Ectodermal cell (in vitro differentiated cells): ENCODE measurements at regions not wholly inside any gene's neighbourhood (a gene's known extent, or its start where the extent isn't known, plus 50 kb on each side); places are given as distances from the start of the nearest gene placed in this dataset.

Experiments
- H3K27ac ChIP-seq: 2 replicates; pipeline ENCODE4 v1.7.0; 2013; ENCODE audit warnings: mild to moderate bottlenecking, low read depth, low read length; ENCODE audit not compliant: insufficient read depth, poor library complexity, severe bottlenecking
- H3K27me3 ChIP-seq: 2 replicates; pipeline ENCODE4 v1.7.0; 2013; ENCODE audit warnings: mild to moderate bottlenecking, low read length; ENCODE audit not compliant: insufficient read depth, control insufficient read depth, poor library complexity, severe bottlenecking
- H3K36me3 ChIP-seq: one replicate; pipeline ENCODE4 v1.7.0; 2013; ENCODE audit warnings: low read length; ENCODE audit not compliant: control insufficient read depth, insufficient read depth
- H3K4me1 ChIP-seq: one replicate; pipeline ENCODE4 v1.7.0; 2013; ENCODE audit warnings: low read length; ENCODE audit not compliant: control insufficient read depth, insufficient read depth
- H3K4me3 ChIP-seq: 2 replicates; pipeline ENCODE4 v1.7.0; 2013; ENCODE audit warnings: low read depth, low read length, control low read depth; ENCODE audit not compliant: insufficient read depth
- H3K9me3 ChIP-seq: 2 replicates; pipeline ENCODE4 v1.7.0; 2013; ENCODE audit warnings: mild to moderate bottlenecking, low read length, moderate library complexity; ENCODE audit not compliant: control insufficient read depth
- WGBS, 2 experiments: methylation state at CpG; one replicate each; pipeline ENCODE4 v1.1.7; 2013; ENCODE audit warnings: missing lambda C conversion rate in 2 of 2; 5-methylcytosine and 5-hydroxymethylcytosine counted together

- 96% methylated on average over 2 of the region's 2 CpGs; no CpG with 5 or more reads in 1 of the 2 experiments for WGBS, 2 experiments
Observed at GRCh38 chr15:29560896-29561295, 261.4 kb downstream of the TJP1 start.

GRCh38 chr15:29558261-29558660 is 264.0 kb downstream of the TJP1 start:
- H3K4me3 ChIP-seq, result no peak overlapping the region
- WGBS, 2 experiments, result 94 to 95% methylated on average over 9 of the region's 9 CpGs
- H3K27me3 ChIP-seq, result no peaks in the 10 kb centered on the region

More at GRCh38 chr15:29560896-29561295, 261.4 kb downstream of the TJP1 start:
- Histone ChIP-seq H3K27me3 (no peaks in the 10 kb centered on the region), H3K27ac (no peak overlapping the region), H3K4me1 (no peaks in the 10 kb centered on the region), H3K9me3 (no peaks in the 10 kb centered on the region), H3K36me3 (no peaks in the 10 kb centered on the region), H3K4me3 (no peak overlapping the region)

GRCh38 chr15:29557171-29557570 is 265.1 kb downstream of the TJP1 start:
- no peaks in the 10 kb centered on the region for H3K4me1 ChIP-seq
- H3K36me3 ChIP-seq, result no peaks in the 10 kb centered on the region
- no peak overlapping the region for H3K27ac ChIP-seq
- H3K9me3 ChIP-seq, result no peaks in the 10 kb centered on the region
- 86 to 90% methylated on average over 6 of the region's 6 CpGs for WGBS, 2 experiments
- no peak overlapping the region for H3K4me3 ChIP-seq
- no peaks in the 10 kb centered on the region for H3K27me3 ChIP-seq

More at GRCh38 chr15:29558261-29558660, 264.0 kb downstream of the TJP1 start:
- Histone ChIP-seq H3K9me3 (no peaks in the 10 kb centered on the region), H3K27ac (no peak overlapping the region), H3K36me3 (no peaks in the 10 kb centered on the region), H3K4me1 (no peaks in the 10 kb centered on the region)

- 78 to 82% methylated on average over 4 of the region's 4 CpGs for WGBS, 2 experiments
- Histone ChIP-seq H3K27ac (no peak overlapping the region), H3K36me3 (no peaks in the 10 kb centered on the region), H3K4me3 (no peak overlapping the region), H3K27me3 (no peaks in the 10 kb centered on the region), H3K4me1 (no peaks in the 10 kb centered on the region), H3K9me3 (no peaks in the 10 kb centered on the region)
Observed at GRCh38 chr15:29556380-29556779, 265.9 kb downstream of the TJP1 start.

- Histone ChIP-seq H3K27ac (no peak overlapping the region), H3K9me3 (no peaks in the 10 kb centered on the region), H3K36me3 (no peaks in the 10 kb centered on the region), H3K27me3 (no peaks in the 10 kb centered on the region), H3K4me1 (no peaks in the 10 kb centered on the region), H3K4me3 (no peak overlapping the region)
- WGBS, 2 experiments, result 71 to 80% methylated on average over 4 of the region's 4 CpGs
Observed at GRCh38 chr15:29554531-29554930, 267.7 kb downstream of the TJP1 start.

- no peak overlapping the region for H3K4me3 ChIP-seq
- 89 to 92% methylated on average over 5 of the region's 5 CpGs for WGBS, 2 experiments
- H3K27me3 ChIP-seq, result no peaks in the 10 kb centered on the region
- H3K4me1 ChIP-seq, result no peaks in the 10 kb centered on the region
- H3K9me3 ChIP-seq, result no peaks in the 10 kb centered on the region
- no peaks in the 10 kb centered on the region for H3K36me3 ChIP-seq
- no peak overlapping the region for H3K27ac ChIP-seq
Observed at GRCh38 chr15:29550834-29551465, 271.3 kb downstream of the TJP1 start.

GRCh38 chr15:29548006-29548405 is 274.3 kb downstream of the TJP1 start:
- Histone ChIP-seq H3K4me1 (no peaks in the 10 kb centered on the region), H3K4me3 (no peak overlapping the region), H3K9me3 (no peaks in the 10 kb centered on the region), H3K27me3 (no peaks in the 10 kb centered on the region), H3K27ac (no peak overlapping the region), H3K36me3 (no peaks in the 10 kb centered on the region)
- WGBS, 2 experiments, result 89 to 92% methylated on average over 2 of the region's 2 CpGs

- H3K4me1 ChIP-seq, result peaks cover 8% of the 10 kb centered on the region
- 88 to 94% methylated on average over 7 of the region's 7 CpGs for WGBS, 2 experiments
- H3K27ac ChIP-seq, result no peak overlapping the region
Observed at GRCh38 chr15:29544513-29545128, 275.0 kb upstream of the NSMCE3 start.

GRCh38 chr15:29542994-29543393 is 273.4 kb upstream of the NSMCE3 start:
- Histone ChIP-seq H3K4me1 (peaks cover 8% of the 10 kb centered on the region), H3K27me3 (no peaks in the 10 kb centered on the region), H3K9me3 (no peaks in the 10 kb centered on the region), H3K27ac (no peak overlapping the region), H3K4me3 (no peak overlapping the region), H3K36me3 (no peaks in the 10 kb centered on the region)
- WGBS, 2 experiments, result 88 to 93% methylated on average over 1 of the region's 1 CpG

More at GRCh38 chr15:29544513-29545128, 275.0 kb upstream of the NSMCE3 start:
- Histone ChIP-seq H3K9me3 (no peaks in the 10 kb centered on the region), H3K4me3 (no peak overlapping the region), H3K36me3 (no peaks in the 10 kb centered on the region), H3K27me3 (no peaks in the 10 kb centered on the region)

GRCh38 chr15:29541309-29541708 is 271.7 kb upstream of the NSMCE3 start:
- H3K27ac ChIP-seq, result no peak overlapping the region
- no peaks in the 10 kb centered on the region for H3K27me3 ChIP-seq
- 80 to 83% methylated on average over 7 of the region's 7 CpGs for whole genome bisulfite sequencing, 2 experiments

More at GRCh38 chr15:29541309-29541708, 271.7 kb upstream of the NSMCE3 start:
- Histone ChIP-seq H3K4me1 (peaks cover 13% of the 10 kb centered on the region), H3K36me3 (no peaks in the 10 kb centered on the region), H3K4me3 (no peak overlapping the region), H3K9me3 (no peaks in the 10 kb centered on the region)
